IMR-90 (cell line): ENCODE measurements at regions not wholly inside any gene's neighbourhood (a gene's known extent, or its start where the extent isn't known, plus 50 kb on each side); places are given as distances from the start of the nearest gene placed in this dataset.

Experiments
- MAZ ChIP-seq: IDR thresholded peaks from 2 replicates; pipeline ENCODE4 v1.6.1; 2012; ENCODE audit warnings: low read depth, mild to moderate bottlenecking, low read length, improper control_type of control experiment, moderate library complexity, borderline replicate concordance
- MXI1 ChIP-seq: IDR thresholded peaks from 2 replicates; pipeline ENCODE4 v1.6.1; 2012; ENCODE audit warnings: low read depth, mild to moderate bottlenecking, low read length, moderate library complexity, borderline replicate concordance
- RFX5 ChIP-seq: IDR thresholded peaks from 2 replicates; pipeline ENCODE4 v1.8.0; 2012; ENCODE audit warnings: low read depth, mild to moderate bottlenecking, low read length, moderate library complexity
- SMC3 ChIP-seq: fragments of 150-350 bp; IDR thresholded peaks from 2 replicates; pipeline ENCODE4 v1.6.1; 2016; ENCODE audit warnings: low read depth, mild to moderate bottlenecking, antibody characterized with exemption, low read length, moderate library complexity
- TF ChIP-seq, protein P1 (sequence below): conservative IDR thresholded peaks from 2 replicates; pipeline ENCODE4 v1.5.1; 2012; ENCODE audit warnings: mild to moderate bottlenecking, low read depth, low read length, improper control_type of control experiment

GRCh38 chr15:62565634-62566026 lies 400.5 kb upstream of the C2CD4B start:
- TF ChIP-seq MXI1, result no peak
- no peak for TF ChIP-seq SMC3
- TF ChIP-seq, protein P1, sequence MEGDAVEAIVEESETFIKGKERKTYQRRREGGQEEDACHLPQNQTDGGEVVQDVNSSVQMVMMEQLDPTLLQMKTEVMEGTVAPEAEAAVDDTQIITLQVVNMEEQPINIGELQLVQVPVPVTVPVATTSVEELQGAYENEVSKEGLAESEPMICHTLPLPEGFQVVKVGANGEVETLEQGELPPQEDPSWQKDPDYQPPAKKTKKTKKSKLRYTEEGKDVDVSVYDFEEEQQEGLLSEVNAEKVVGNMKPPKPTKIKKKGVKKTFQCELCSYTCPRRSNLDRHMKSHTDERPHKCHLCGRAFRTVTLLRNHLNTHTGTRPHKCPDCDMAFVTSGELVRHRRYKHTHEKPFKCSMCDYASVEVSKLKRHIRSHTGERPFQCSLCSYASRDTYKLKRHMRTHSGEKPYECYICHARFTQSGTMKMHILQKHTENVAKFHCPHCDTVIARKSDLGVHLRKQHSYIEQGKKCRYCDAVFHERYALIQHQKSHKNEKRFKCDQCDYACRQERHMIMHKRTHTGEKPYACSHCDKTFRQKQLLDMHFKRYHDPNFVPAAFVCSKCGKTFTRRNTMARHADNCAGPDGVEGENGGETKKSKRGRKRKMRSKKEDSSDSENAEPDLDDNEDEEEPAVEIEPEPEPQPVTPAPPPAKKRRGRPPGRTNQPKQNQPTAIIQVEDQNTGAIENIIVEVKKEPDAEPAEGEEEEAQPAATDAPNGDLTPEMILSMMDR, result no peak
- no peak for TF ChIP-seq RFX5
- no peak for TF ChIP-seq MAZ
